GM19397 (cell line): ENCODE measurements at regions not wholly inside any gene's neighbourhood (a gene's known extent, or its start where the extent isn't known, plus 50 kb on each side); places are given as distances from the start of the nearest gene placed in this dataset.

ENCODE experiments used
- ATAC-seq: cut with Tn5 transposase; IDR thresholded peaks from one replicate; pipeline ENCODE4 v1.9.1; 2021; ENCODE audit warnings: mild to moderate bottlenecking, moderate library complexity; ENCODE audit not compliant: unreplicated experiment

- ATAC-seq = no peak
Measured at GRCh38 chr5:63375851-63376250, 586.4 kb downstream of the HTR1A start.

GRCh38 chr5:63374085-63374484 lies 588.2 kb downstream of the HTR1A start:
- no peak for ATAC-seq

- ATAC-seq = no peak
Measured at GRCh38 chr5:63351164-63351563, 611.1 kb downstream of the HTR1A start.

- no peak for ATAC-seq
Measured at GRCh38 chr5:63346451-63346850, 615.8 kb downstream of the HTR1A start.

GRCh38 chr5:63341442-63341841 lies 620.8 kb downstream of the HTR1A start:
- ATAC-seq = no peak

- no peak for ATAC-seq
Measured at GRCh38 chr5:63323926-63324325, 638.3 kb downstream of the HTR1A start.

GRCh38 chr5:63314551-63314950 lies 647.7 kb downstream of the HTR1A start:
- ATAC-seq = no peak

- ATAC-seq = no peak
Measured at GRCh38 chr5:63310644-63311043, 651.6 kb downstream of the HTR1A start.

GRCh38 chr5:63306909-63307308 lies 655.3 kb downstream of the HTR1A start:
- no peak for ATAC-seq

- no peak for ATAC-seq
Measured at GRCh38 chr5:63293317-63293716, 668.9 kb downstream of the HTR1A start.

GRCh38 chr5:63286724-63287123 lies 675.5 kb downstream of the HTR1A start:
- no peak for ATAC-seq

- ATAC-seq = no peak
Measured at GRCh38 chr5:63263411-63263810, 684.8 kb downstream of the LRRC70 start.

- ATAC-seq = no peak
Measured at GRCh38 chr5:63262185-63262981, 683.8 kb downstream of the LRRC70 start.

GRCh38 chr5:63261695-63262094 lies 683.1 kb downstream of the LRRC70 start:
- ATAC-seq = no peak

GRCh38 chr5:63255594-63255993 lies 677.0 kb downstream of the LRRC70 start:
- no peak for ATAC-seq

- ATAC-seq = no peak
Measured at GRCh38 chr5:63250939-63251338, 672.3 kb downstream of the LRRC70 start.

GRCh38 chr5:63249960-63250359 lies 671.3 kb downstream of the LRRC70 start:
- ATAC-seq = no peak

GRCh38 chr5:63247651-63248050 lies 669.0 kb downstream of the LRRC70 start:
- ATAC-seq = no peak

- ATAC-seq = no peak
Measured at GRCh38 chr5:63245271-63245670, 666.7 kb downstream of the LRRC70 start.

GRCh38 chr5:63240063-63240755 lies 661.6 kb downstream of the LRRC70 start:
- ATAC-seq = no peak

GRCh38 chr5:63233911-63234310 lies 655.3 kb downstream of the LRRC70 start:
- no peak for ATAC-seq

GRCh38 chr5:63233361-63233760 lies 654.7 kb downstream of the LRRC70 start:
- no peak for ATAC-seq
